SH-SY5Y (cell line): ENCODE measurements at regions not wholly inside any gene's neighbourhood (a gene's known extent, or its start where the extent isn't known, plus 50 kb on each side); places are given as distances from the start of the nearest gene placed in this dataset.

ENCODE experiments used
- GATA2 ChIP-seq: IDR thresholded peaks from 2 replicates; pipeline ENCODE4 v1.6.1; 2011; ENCODE audit warnings: mild to moderate bottlenecking, low read depth, low read length
- GATA3 ChIP-seq: IDR thresholded peaks from 2 replicates; pipeline ENCODE4 v1.6.1; 2011; ENCODE audit warnings: low read depth, mild to moderate bottlenecking, low read length, moderate library complexity

DNA sequence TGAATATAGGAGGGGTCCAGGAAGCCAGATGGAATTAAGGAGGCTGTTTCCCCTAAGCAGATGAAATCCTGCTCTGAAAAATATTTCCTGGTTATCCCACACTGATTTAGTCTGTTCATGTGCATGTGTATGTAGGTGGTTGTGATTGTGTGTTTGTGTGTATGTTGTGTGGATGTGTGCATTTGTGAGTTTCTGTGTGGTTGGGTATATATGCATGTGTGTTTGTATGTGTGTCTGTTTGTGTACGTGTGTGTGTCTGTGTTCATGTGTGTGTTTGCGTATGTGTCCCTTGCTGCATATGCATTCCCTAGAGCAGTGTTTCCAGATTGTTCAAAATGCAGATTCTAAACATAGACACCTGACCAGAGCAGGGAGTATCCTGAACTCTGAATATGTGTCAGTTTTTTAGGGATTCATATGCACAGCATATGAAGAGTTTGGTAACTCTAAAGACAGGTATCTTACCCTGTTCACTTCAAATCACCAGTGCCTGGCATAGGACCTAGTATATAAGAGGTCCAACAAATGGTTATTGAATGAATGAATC, 239.8 kb downstream of the MAFB start:
- TF ChIP-seq GATA2 (no peak), GATA3 (no peak)
